GM19372 (cell line): ENCODE measurements at regions not wholly inside any gene's neighbourhood (a gene's known extent, or its start where the extent isn't known, plus 50 kb on each side); places are given as distances from the start of the nearest gene placed in this dataset.

Source experiments
- ATAC-seq: cut with Tn5 transposase; IDR thresholded peaks from one replicate; pipeline ENCODE4 v1.9.1; 2021; ENCODE audit warnings: mild to moderate bottlenecking, low read depth, moderate library complexity; ENCODE audit not compliant: unreplicated experiment

DNA sequence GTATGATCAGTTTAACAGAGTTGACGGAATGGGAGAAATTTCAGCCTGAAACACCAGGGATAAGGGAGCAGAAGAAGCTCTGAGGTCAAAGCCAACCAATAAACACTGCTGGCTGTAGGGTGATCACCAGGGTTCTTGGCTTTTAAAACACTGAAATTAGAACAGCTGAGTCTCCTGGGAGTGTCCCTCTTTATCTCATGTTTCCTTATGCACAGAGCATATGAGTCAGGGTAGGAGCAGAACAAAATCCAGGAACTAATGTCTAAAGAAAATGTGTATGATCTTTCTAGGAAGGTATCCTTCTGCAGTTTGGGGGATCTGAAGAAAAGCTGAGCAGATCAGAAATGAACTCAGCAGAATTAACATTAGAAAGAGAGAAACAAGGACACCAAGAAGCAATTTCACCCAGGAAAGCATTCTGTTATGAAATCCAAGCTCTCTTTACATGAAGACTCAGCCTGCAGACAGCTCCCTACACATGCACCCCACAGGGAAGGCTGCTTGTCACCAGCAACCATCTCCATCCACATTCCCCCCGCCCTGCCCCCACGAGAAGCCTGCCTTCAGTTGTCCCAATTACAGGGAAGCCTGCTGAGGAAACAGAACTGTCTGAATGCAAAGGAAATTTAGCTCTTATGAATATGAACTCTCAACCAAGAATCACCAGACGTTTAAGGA lies 469.7 kb downstream of the PDCD6IP start:
- ATAC-seq: no peak

DNA sequence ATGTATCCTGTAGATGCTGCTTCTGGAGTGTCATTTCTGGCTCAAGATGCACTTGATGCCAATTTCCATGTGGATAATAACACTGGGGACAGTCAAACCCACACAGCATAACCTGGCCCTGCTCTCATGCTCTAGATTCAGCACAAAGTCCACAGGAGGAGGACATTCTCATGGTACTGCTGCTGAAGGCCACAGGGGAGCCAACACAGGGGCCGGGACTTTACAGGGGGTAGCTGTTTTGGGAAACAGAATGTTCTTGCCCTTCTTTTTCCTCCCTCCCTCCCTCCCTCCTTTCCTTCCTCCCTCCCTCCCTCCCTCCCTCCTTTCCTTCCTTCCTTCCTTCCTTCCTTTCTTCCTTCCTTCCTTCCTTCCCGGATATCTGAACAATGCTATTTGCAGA lies 477.4 kb downstream of the PDCD6IP start:
- no peak for ATAC-seq

DNA sequence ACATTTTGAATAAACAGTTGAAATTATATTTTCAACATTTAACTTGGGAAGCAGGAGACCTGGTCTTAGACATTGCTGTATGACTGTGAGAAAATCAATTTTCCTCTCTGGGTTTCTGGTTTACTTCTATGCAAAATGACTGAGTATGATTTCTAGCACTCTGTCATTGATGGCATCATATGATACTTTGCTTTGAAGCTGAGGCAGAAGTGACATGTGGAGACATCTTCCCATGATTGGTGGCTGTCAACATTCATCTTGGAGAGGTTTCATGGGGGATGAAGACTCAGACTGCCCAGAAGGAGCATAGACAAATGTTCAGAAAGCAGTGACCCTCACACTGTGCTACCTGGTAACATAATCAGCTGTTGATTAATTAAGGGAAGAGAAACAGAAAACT lies 477.9 kb downstream of the PDCD6IP start:
- ATAC-seq: no peak

DNA sequence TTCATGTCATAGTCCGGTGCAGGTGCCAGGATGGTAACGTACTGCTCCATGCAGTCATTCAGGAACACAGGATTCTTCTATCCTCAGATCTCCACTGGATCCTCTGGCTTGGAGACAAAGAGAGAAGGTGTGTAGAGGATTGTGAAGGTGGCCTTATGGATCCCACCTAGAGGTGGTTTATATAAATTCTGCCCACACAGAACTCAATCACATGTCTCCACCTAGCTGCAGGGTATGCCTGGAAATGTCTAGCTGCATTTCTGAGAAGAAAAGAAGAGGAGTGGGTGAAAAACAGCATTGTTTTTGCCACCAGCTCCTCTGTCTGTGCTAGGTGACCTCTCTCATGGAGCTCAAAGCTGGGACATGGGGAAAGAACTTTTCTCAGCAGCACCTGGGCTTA lies 478.7 kb downstream of the PDCD6IP start:
- ATAC-seq: no peak

DNA sequence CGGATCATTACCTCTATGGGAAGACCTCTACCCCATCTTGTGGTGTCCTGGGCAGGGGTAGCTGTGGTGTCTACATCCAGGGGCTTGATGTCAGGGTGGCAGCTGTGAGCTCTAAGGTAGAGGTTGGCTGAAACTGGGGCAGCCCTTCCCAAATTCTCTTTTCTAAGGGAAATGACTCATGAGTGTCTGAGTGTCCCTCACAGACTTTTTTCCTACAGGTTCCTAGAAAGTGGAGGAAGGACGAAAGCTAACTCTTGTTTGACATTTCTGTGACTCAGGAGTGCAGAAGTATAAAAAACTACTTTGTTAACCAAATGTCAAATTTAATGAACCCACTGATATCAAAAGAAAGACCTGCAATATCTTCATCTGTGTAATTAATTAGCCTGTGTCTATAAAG lies 481.5 kb downstream of the PDCD6IP start:
- ATAC-seq: no peak

DNA sequence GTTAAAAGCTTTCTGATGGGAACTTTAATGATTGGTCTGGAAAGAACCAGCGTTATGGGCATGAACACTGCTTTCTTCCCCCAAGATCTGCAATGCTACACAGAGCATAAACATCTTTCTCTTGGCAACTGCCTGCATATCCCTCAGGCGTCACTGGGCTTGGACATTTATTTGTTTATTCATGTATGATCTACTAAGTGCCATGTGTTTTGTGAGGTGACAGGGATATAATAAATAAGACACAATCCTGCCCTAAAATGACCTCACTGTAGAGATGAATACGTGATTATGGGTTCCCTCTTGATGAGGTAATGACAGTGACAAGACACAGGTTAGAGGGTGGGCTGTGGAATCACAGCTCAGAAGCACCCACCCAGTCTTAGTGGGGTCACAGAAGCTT lies 485.3 kb downstream of the PDCD6IP start:
- ATAC-seq: no peak

DNA sequence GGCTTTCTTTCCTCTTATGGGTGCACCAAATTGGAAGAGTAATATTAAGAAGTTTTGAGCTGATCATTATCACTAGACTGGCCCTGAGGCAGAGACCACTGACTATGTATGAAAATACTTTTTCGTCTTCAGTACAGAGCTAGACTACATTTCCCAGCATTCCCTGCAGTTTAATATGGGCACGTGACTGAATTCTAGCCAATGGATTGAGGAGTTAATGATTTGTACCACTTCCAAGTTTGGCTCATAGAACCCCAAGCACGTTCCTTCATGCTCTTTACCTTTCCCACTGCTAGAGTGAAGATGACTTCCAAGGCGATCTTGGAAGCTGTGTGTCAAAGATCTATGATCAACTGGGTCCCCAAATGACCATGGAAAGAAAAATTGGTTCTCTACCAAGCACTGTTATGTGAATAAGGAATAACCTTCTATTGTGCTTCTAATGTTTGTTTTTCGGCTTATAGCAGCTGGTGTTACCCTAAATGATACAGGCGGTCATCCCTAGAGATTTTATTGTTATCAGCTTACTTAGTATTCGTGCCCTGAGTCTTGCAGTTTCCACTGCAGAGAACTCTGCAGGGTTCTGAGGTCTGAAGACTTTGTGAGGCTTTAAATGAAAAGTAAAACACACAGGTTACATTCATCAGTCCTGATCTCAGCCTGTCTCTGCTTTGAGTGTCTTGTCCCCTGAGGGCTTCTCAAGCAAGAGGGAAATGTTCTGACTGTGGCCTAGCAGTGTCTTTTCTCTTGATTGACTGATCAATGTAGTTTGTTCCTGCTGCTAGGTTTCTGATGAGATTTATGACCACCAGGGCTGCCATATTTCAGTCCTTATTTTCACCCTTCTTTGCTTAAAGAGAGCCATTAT lies 486.8 kb downstream of the PDCD6IP start:
- no peak for ATAC-seq

DNA sequence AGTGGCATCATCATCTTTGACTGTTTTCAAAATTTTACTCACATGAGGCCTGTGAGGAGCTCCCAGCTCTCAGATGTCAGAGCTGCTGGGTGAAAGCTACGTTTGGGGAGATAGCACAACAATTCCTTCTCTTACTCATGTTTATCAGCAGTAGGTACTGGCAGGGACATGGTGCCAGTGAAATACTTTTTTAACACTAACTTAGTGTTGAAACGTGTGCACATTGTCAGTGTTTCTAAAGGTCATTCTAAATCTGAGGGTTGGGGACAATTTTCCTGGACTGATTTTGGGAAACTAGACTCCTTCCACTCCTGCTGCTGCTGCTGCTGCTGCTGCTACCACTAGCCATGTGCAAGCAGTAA lies 487.4 kb downstream of the PDCD6IP start:
- ATAC-seq: no peak

DNA sequence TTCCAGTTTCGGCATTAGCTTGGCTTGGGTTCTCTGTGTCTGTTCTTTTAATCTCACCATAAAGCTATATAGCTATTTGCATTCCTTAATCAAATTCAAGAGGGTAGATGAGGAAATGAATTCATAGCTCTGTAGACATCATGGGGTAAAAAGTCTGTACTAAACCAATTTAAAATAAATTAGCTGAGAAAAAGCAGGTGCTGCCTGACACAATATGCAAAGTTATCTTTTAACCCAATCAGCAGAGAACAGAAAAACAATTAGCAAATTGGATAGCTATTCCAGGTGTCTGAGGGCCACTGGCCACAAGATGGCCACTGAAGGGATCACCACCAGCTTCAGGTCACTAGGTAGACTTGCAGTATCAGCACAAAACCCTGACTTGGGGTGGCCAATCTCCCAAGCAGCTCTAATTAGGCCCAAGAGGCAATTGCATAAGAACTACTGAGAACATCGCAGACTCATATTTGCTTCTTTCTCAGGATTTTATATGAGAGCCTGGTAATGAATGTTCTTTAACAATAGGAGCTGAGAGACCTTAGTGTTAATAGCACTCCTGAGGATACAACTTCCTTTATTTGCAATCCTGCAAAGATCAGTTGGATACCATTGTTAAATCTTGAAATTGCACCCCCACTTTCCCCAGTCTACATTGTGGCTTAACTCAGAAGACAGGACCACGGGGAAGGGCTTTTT lies 494.3 kb downstream of the PDCD6IP start:
- no peak for ATAC-seq

DNA sequence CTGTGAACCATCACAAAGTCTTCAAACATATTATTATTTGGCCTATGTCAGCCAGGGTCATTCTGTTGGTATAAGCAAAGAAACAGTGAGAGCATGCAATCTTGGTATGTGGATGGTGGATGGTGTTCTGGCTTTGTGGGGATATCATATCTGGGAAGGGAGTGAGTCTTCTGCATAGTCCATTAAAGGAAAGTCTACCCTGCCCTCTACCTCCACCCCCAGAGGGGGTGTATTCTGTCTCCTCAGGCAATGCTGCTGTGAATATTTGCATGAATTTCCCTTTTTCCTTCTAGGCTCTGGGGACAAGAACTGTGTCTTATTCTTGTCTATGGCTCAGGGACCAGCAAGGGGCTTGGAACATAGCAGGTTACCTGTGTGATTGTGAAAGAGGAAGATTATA lies 495.8 kb downstream of the PDCD6IP start:
- no peak for ATAC-seq

DNA sequence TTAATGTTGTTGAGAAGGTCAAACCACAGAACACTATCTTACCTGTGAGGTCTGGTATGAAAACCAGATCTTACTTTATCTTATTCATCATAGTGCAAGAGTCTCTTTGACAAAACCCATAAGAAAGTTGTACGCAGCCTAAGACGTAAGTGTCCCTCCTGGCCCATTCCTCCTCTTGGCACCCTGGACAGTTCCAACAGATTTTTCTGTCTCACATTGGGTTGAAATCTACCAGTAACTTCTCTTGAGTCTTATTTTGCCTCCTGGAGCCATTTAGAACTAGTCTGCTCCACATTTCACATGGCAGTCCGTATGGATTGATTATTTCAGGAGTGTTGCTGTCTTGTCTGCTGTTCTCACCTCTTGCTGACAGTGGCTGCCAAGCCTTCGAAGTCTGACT lies 498.4 kb downstream of the PDCD6IP start:
- ATAC-seq: no peak

DNA sequence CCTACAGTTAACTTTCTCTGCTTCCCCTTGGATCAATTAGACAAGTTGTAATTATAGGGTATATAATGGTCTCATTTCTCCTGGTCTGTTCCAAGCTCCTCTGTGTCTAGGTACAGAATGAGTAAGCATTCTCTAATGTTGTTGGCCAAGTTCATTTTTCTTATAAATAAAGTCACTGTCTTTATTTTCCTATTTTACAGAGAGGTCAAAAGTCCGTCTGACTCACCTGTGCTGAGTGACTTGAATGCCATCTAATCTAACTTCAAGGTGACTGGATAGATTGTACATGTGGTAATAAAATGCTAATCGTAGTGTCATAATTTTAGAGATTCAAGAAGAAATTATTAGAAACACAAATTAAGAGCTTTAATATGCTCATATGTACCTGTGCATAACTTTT lies 500.2 kb downstream of the PDCD6IP start:
- no peak for ATAC-seq

DNA sequence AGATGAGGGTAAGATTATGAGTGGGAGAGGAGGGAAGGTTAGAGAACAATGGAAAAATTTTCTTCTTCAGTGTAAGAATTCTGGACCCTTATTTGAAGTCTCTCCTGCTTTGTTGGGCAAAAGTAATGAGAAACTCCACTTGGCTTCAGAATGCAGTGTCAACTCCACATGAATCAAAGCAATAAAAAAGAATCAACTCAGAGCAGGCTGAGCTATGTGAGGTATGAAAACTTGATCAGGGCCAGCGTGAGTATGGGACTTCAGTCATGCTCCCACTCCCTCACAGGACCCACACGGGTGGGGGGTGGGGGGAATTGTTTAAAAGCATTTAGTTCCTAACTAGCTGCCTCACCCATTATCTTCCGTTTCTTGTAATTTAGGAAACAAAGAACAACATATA lies 502.2 kb downstream of the PDCD6IP start:
- ATAC-seq: no peak

DNA sequence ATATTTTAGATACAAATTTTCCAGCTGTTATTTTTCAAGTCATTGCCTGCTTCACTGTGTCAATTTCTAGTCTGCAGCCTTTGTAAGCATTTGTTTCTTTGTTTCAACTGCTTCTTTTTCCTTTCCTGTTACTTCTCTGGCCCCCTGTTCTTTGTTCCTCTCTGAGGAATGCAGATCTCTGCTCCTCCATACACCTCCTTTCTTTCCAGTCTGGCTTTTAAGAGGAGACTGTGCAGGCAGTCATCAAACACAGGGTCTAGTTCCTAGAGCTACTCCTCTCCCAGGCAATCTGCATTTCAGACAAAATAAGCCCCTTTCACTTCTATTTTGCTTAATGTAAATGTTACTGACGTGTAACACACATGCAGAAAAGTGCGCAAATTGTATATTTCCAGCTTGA lies 502.9 kb downstream of the PDCD6IP start:
- no peak for ATAC-seq

DNA sequence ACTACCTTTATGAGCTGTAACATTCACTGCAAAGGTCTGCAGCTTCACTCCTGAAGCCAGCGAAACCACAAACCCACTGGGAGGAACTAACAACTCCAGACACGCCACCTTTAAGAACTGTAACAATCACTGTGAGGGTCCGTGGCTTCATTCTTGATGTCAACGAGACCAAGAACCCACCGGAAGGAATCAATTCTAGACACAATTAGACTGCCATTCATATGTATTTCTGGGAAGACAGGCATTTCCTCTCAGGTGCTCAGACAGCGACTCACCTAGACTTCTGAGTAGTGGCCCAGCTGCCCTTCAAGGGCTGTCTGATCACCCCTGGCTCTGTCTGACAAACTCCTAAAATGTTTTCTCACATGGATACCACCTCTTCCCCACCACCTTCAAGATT lies 506.8 kb downstream of the PDCD6IP start:
- no peak for ATAC-seq

DNA sequence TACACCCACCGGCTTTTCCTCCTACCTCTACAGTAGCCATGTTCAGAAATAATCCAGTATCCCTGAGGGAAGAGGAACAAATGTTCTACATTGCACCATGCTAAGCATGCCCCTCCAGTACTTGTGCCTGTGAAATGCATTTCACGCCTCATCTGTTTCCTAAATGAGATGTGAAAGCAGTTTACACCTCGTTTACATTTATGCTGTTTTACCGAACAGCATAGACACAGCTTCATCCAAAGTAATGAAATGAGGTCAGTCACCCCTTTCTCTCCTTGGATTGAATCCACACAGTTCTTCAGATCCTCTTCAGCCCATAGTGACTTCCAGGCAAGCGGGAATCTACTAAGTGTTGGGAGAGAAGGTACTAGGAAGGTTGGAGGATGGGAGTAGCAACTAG lies 514.3 kb downstream of the PDCD6IP start:
- no peak for ATAC-seq

DNA sequence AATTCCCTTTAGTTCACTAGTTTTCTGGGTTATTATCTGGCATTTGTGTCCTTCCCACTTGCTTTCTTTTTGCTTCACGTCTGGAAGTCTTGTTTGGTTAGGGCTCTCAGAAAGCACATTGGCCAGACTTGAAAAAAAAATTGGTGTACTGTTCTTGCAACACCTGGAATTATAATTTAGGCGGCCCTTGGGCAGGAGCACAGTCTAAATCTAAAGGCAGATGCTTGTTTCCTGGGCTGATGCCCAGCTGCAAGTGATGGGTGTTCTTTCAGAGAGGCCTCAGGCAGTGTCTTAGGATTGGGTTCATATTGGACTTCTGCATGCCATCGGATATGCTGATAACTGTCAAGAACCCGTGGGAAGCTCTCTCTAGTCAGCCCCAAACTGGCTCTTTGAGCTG lies 521.5 kb downstream of the PDCD6IP start:
- no peak for ATAC-seq

DNA sequence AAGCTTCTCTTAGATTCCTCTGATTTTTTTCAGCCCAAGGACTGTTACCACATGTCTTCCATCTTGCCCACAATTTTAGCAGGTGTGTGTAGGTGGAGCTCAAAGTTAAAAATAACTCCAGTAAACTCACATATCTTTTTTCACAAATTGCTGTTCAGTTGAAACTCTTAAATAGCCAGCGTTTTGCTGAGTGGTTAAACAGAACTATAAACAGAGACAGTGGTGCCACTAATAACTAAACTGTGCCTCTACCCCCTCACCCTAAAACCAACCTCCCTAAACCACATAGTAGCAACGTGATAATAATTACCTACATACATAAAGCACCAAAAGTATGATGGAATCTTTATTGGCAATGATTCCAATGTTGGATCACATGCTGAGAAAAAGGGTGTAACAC lies 525.1 kb downstream of the PDCD6IP start:
- peak; percentile 76 for ATAC-seq

DNA sequence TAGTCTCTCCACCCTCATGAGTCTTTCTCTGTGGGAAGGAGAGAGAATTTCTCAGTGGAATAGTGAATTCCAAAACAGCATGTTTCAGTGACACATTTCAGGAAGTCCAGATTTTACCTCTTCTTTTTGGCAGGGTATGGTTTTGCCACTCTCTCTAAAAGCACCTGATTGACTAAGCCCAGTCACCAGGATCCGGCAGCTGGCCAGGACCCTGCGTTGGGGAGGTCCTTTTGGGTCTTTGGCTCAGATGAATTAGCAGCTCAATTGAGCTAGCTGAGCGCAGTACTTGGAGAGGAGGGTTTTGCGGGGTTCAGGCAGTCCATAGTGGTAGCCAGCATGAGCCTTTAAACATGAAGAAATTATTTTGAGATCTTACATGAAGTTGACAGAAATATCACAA lies 548.2 kb downstream of the PDCD6IP start:
- no peak for ATAC-seq

DNA sequence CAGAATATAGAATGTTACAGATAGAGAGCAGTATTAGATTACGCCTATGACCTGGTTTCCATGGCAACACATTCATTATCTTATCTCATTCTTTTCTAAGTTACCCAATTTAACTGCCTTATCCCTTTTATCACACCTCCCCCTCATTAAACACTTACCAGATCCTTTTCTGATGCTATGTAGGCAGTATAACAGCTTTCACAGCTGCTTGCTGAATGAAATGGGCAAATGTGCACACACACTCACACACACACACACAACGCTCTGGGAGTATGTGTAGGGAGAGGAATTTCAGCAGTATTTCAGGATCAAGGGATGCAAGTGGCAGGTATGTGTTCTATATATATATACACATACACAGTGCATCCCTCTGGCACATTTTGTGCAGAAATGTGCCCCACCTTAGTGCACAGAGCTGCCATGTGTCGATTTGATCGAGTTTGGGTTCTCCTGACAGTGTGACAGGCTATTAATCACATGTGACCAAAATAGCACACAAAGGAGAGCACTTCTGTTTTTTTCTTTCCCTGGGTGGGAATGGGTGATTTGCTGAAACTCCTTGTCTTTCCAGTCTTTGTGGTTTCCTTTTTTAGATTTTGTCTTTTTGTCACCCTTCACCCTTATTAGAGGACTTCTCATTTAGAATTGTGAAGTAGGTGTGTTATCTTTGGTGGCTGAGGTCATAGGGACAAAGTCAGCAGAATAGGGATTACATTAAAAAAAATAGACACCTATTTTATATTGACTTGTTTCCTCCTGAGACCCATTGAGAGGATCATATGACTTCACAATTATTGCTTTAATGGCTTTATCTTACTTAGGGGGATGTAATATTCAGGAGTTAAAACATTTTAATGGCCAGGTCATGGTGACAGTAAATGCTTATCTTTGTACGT lies 553.7 kb downstream of the PDCD6IP start:
- no peak for ATAC-seq
